ENCODE measurements at regions not wholly inside any gene's neighbourhood (a gene's known extent, or its start where the extent isn't known, plus 50 kb on each side); places are given as distances from the start of the nearest gene placed in this dataset.

DNA sequence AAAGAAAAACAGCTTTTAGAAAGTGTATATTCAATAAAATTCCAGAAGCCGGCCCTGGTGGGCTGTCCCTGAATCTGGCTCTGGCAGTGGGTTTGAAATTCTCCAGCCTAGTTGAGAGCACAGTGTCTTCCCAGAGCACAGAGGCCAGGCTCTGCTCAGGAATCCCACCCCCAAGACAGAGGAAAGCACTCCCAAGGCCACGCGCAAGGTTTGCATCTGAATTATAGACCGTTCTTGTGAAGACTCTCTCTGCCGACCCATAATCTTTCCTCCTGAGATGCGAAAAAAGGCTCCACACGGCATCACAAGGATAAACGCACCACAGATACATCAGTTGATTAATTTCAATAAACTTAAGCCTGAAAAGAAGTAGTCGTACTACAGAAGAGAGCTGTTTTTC lies 342.2 kb downstream of the CMPK2 start:
- Histone ChIP-seq H3K4me3 (ENCODE audit: low read length) (no peak overlapping the region), H3K9me2 (replicated peaks; ENCODE audit: low read length) (no peaks in the 10 kb centered on the region), H2AFZ (ENCODE audit: low read length) (no peak overlapping the region), H3K79me2 (ENCODE audit: low read length) (no peaks in the 10 kb centered on the region), H3F3A (ENCODE audit: low read length, unreplicated experiment) (no peaks in the 10 kb centered on the region), H3K4me1 (ENCODE audit: insufficient read depth, low read length) (no peaks in the 10 kb centered on the region), H3K9me3 (ENCODE audit: low read length) (no peaks in the 10 kb centered on the region), H3K4me2 (ENCODE audit: low read length) (no peak overlapping the region), H3K9ac (ENCODE audit: low read length) (no peak overlapping the region), H3K27ac (ENCODE audit: low read length) (no peak overlapping the region), H3K36me3 (ENCODE audit: low read depth, low read length) (no peaks in the 10 kb centered on the region), H4K20me1 (ENCODE audit: low read length) (no peaks in the 10 kb centered on the region), H3K27me3 (ENCODE audit: low read length) (peaks cover 36% of the 10 kb centered on the region)
- TF ChIP-seq CTCF (conservative IDR thresholded peaks at IDR 0.05; ENCODE audit: low read depth, low read length) (no peak), EZH2 (IDR thresholded peaks at IDR 0.05; ENCODE audit: low read length, unreplicated experiment) (no peak), EZH2phosphoT487 (IDR thresholded peaks at IDR 0.05; ENCODE audit: borderline replicate concordance, low read length) (no peak)
- ChIA-PET CTCF (no interaction called here), POLR2A (ENCODE audit: unreplicated experiment) (no interaction called here)
- no TSS peak for BruUV-seq (replicated peaks)
- DNase-seq (no peak), ATAC-seq (no peak)
- intact Hi-C loops (cut with micrococcal nuclease), result no loop called here

DNA sequence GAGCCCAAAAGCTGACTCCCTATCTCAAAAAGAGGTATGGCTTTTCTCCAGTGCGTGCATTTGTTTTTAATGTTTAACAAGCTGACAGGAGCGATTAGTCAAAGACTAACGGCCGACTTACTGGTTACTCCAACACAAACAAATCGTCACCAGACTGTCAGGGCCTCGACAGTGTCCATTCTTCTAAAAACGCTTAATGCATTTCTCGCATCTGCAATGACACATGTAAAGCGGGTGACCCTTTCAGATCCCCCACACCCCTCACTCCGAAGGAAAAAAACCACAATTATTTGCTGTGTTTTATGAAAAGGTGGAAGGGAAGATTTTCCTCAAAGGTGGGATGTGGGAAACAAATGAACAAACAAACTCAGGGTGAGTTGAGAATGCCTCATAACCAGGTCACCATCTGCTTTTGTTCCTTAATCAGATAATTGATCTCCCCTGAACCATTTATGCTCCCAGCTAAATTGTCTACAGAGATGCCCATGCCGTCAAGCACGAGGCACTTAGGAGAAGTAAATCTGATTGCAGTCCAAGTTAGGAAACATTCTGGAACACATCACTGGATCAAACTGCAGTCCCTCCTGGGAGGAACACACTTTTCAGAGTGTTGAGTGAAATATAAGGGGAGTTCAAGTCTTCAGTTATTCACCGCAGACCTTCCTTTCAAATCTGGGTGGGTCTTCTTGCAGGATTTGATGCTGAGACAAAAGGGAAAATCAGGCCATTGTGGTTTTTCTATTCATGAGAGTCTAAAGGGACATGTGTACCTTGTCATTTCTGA lies 340.8 kb downstream of the CMPK2 start:
- Histone ChIP-seq H3K79me2 (ENCODE audit: low read length) (no peaks in the 10 kb centered on the region), H3K27me3 (ENCODE audit: low read length) (peaks cover 33% of the 10 kb centered on the region), H3K27ac (ENCODE audit: low read length) (no peak overlapping the region), H3K9me3 (ENCODE audit: low read length) (no peaks in the 10 kb centered on the region), H3K4me3 (ENCODE audit: low read length) (no peak overlapping the region), H3K9me2 (replicated peaks; ENCODE audit: low read length) (no peaks in the 10 kb centered on the region), H3K4me2 (ENCODE audit: low read length) (no peak overlapping the region), H3F3A (ENCODE audit: low read length, unreplicated experiment) (no peaks in the 10 kb centered on the region), H3K9ac (ENCODE audit: low read length) (no peak overlapping the region), H3K4me1 (ENCODE audit: insufficient read depth, low read length) (no peaks in the 10 kb centered on the region), H4K20me1 (ENCODE audit: low read length) (no peaks in the 10 kb centered on the region), H2AFZ (ENCODE audit: low read length) (no peak overlapping the region), H3K36me3 (ENCODE audit: low read depth, low read length) (no peaks in the 10 kb centered on the region)
- ChIA-PET CTCF (no interaction called here), POLR2A (ENCODE audit: unreplicated experiment) (no interaction called here)
- DNase-seq (peak; percentile 12), ATAC-seq (no peak)
- BruUV-seq (replicated peaks), result no TSS peak
- no peak for TF ChIP-seq CTCF (conservative IDR thresholded peaks at IDR 0.05; ENCODE audit: low read depth, low read length)
- no peak for TF ChIP-seq EZH2phosphoT487 (IDR thresholded peaks at IDR 0.05; ENCODE audit: borderline replicate concordance, low read length)
- TF ChIP-seq EZH2 (IDR thresholded peaks at IDR 0.05; ENCODE audit: low read length, unreplicated experiment), result no peak
- intact Hi-C loops (cut with micrococcal nuclease), result no loop called here

GRCh38 chr2:6525475-6525964 lies 340.2 kb downstream of the CMPK2 start:
- Histone ChIP-seq H4K20me1 (ENCODE audit: low read length) (no peaks in the 10 kb centered on the region), H3K27me3 (ENCODE audit: low read length) (peaks cover 29% of the 10 kb centered on the region), H2AFZ (ENCODE audit: low read length) (no peak overlapping the region), H3K4me1 (ENCODE audit: insufficient read depth, low read length) (no peaks in the 10 kb centered on the region), H3K36me3 (ENCODE audit: low read depth, low read length) (no peaks in the 10 kb centered on the region), H3K4me3 (ENCODE audit: low read length) (no peak overlapping the region), H3K9ac (ENCODE audit: low read length) (no peak overlapping the region), H3K9me3 (ENCODE audit: low read length) (no peaks in the 10 kb centered on the region), H3K4me2 (ENCODE audit: low read length) (no peak overlapping the region), H3K79me2 (ENCODE audit: low read length) (no peaks in the 10 kb centered on the region), H3F3A (ENCODE audit: low read length, unreplicated experiment) (no peaks in the 10 kb centered on the region), H3K27ac (ENCODE audit: low read length) (no peak overlapping the region), H3K9me2 (replicated peaks; ENCODE audit: low read length) (no peaks in the 10 kb centered on the region)
- TF ChIP-seq EZH2phosphoT487 (IDR thresholded peaks at IDR 0.05; ENCODE audit: borderline replicate concordance, low read length), result no peak
- no peak for TF ChIP-seq EZH2 (IDR thresholded peaks at IDR 0.05; ENCODE audit: low read length, unreplicated experiment)
- no peak for TF ChIP-seq CTCF (conservative IDR thresholded peaks at IDR 0.05; ENCODE audit: low read depth, low read length)
- no peak for ATAC-seq
- no TSS peak for BruUV-seq (replicated peaks)
- intact Hi-C loops (cut with micrococcal nuclease), result no loop called here
- CTCF ChIA-PET, result no interaction called here
- DNase-seq, result no peak
- POLR2A ChIA-PET (ENCODE audit: unreplicated experiment), result no interaction called here
